GM18861 (cell line): ENCODE measurements at regions not wholly inside any gene's neighbourhood (a gene's known extent, or its start where the extent isn't known, plus 50 kb on each side); places are given as distances from the start of the nearest gene placed in this dataset.

Experiments
- ATAC-seq: cut with Tn5 transposase; IDR thresholded peaks from one replicate; pipeline ENCODE4 v1.9.1; 2021; ENCODE audit not compliant: unreplicated experiment

- ATAC-seq = no peak
Observed at GRCh38 chr3:5304188-5304587, 116.7 kb downstream of the EDEM1 start.

- ATAC-seq = peak; percentile 69
Observed at GRCh38 chr3:5304789-5305683, 117.5 kb downstream of the EDEM1 start.

- no peak for ATAC-seq
Observed at GRCh38 chr3:5305684-5305989, 118.1 kb downstream of the EDEM1 start.

- ATAC-seq = no peak
Observed at GRCh38 chr3:5309171-5309570, 121.7 kb downstream of the EDEM1 start.

- ATAC-seq = no peak
Observed at GRCh38 chr3:5309602-5310001, 122.1 kb downstream of the EDEM1 start.

GRCh38 chr3:5310509-5310908, 123.0 kb downstream of the EDEM1 start:
- ATAC-seq = no peak

GRCh38 chr3:5312290-5312689, 124.8 kb downstream of the EDEM1 start:
- no peak for ATAC-seq

- ATAC-seq = no peak
Observed at GRCh38 chr3:5314897-5315296, 127.4 kb downstream of the EDEM1 start.

- ATAC-seq = no peak
Observed at GRCh38 chr3:5317557-5317956, 130.1 kb downstream of the EDEM1 start.

- no peak for ATAC-seq
Observed at GRCh38 chr3:5319454-5319853, 131.9 kb downstream of the EDEM1 start.

GRCh38 chr3:5321666-5322340, 134.3 kb downstream of the EDEM1 start:
- no peak for ATAC-seq

GRCh38 chr3:5324780-5325179, 137.3 kb downstream of the EDEM1 start:
- no peak for ATAC-seq

GRCh38 chr3:5330152-5330810, 142.8 kb downstream of the EDEM1 start:
- ATAC-seq = no peak

GRCh38 chr3:5331567-5332269, 144.2 kb downstream of the EDEM1 start:
- ATAC-seq = no peak

GRCh38 chr3:5332270-5332956, 144.9 kb downstream of the EDEM1 start:
- peak; percentile 97 for ATAC-seq

- no peak for ATAC-seq
Observed at GRCh38 chr3:5339967-5340535, 152.5 kb downstream of the EDEM1 start.

- ATAC-seq = no peak
Observed at GRCh38 chr3:5341610-5342009, 154.1 kb downstream of the EDEM1 start.

- ATAC-seq = no peak
Observed at GRCh38 chr3:5343459-5343858, 156.0 kb downstream of the EDEM1 start.

- no peak for ATAC-seq
Observed at GRCh38 chr3:5344707-5345106, 157.2 kb downstream of the EDEM1 start.

GRCh38 chr3:5347486-5347885, 160.0 kb downstream of the EDEM1 start:
- no peak for ATAC-seq
